ENCODE measurements at regions not wholly inside any gene's neighbourhood (a gene's known extent, or its start where the extent isn't known, plus 50 kb on each side); places are given as distances from the start of the nearest gene placed in this dataset.

DNA sequence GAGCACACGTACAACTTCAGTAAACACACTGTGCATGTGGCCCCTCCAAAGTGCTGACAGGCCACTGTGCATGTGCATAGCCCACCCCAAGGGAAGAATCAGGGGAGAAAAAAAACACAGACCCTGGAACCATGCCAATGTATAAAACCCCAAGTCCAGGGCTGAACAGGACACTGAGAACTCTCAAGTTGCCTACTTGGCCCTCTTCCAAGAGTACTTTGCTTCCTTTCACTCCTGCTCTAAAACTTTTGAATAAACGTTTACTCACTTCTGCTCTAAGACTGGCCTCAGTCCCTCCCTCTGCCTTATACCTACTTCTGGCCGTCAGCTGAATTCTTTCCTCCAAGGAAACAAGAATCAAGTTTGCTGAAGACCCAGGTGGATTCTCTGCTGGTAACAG is 77.7 kb upstream of the NFIB start:
- 49% methylated on average over 2 of the region's 3 CpGs for WGBS (ENCODE audit: insufficient coverage, low coverage, missing lambda C conversion rate)
- no peak overlapping the region for H3K27ac ChIP-seq (ENCODE audit: extremely low read depth, low read depth, low read length)

GRCh38 chr9:14389657-14390056 is 75.7 kb upstream of the NFIB start:
- H3K36me3 ChIP-seq (ENCODE audit: control insufficient read depth, insufficient read depth, low read length), result no peaks in the 10 kb centered on the region
- H3K9me3 ChIP-seq (replicated peaks; ENCODE audit: control insufficient read depth, insufficient read depth, low read depth, low read length), result peaks cover 8% of the 10 kb centered on the region
- H3K27ac ChIP-seq (ENCODE audit: extremely low read depth, low read depth, low read length), result no peak overlapping the region
- BruUV-seq (replicated peaks), result no TSS peak
- ATAC-seq (no peak), DNase-seq (ENCODE audit: extremely low read depth in 1 of 4, low spot score in 3 of 4) (peak in 1 of 4 experiments; percentile 8), FAIRE-seq (no peak)
- 100% methylated on average over 1 of the region's 2 CpGs for WGBS (ENCODE audit: insufficient coverage, low coverage, missing lambda C conversion rate)
- ChIA-PET POLR2A (interaction anchor here (1.0 kb wide), 1 partner anchor 45 kb away, joined by 3 read pairs; no protein-coding TSS in a partner anchor), CTCF (ENCODE audit: low intra/inter-chr PET ratio) (no interaction called here)
- no peak overlapping the region for H2AFZ ChIP-seq (ENCODE audit: low read depth, low read length)
- no peaks in the 10 kb centered on the region for H3K27me3 ChIP-seq (ENCODE audit: control insufficient read depth in 2 of 2, insufficient read depth in 2 of 2, low read length in 2 of 2)
- H3K4me3 ChIP-seq, result no peak overlapping the region
- H4K20me1 ChIP-seq (replicated peaks; ENCODE audit: control insufficient read depth, insufficient read depth, low read length), result no peaks in the 10 kb centered on the region
- H3K79me2 ChIP-seq (ENCODE audit: control insufficient read depth, insufficient read depth, low read length), result no peaks in the 10 kb centered on the region
- TF ChIP-seq ATF7 (IDR thresholded peaks at IDR 0.05), result peak; percentile 58; the same call in 1 of the 2 replicates
- TF ChIP-seq ATF3 (IDR thresholded peaks at IDR 0.05), result peak; percentile 53
- TF ChIP-seq ATF3 (CRISPR knock-in tag; conservative IDR thresholded peaks at IDR 0.05), result no peak
- no peak for TF ChIP-seq BRD4 (IDR thresholded peaks at IDR 0.05)
- no peak for TF ChIP-seq PPARD (CRISPR knock-in tag; IDR thresholded peaks at IDR 0.05)
- TF ChIP-seq NBN (IDR thresholded peaks at IDR 0.05; ENCODE audit: low read depth), result no peak
- TF ChIP-seq NR1H2 (CRISPR knock-in tag; IDR thresholded peaks at IDR 0.05), result no peak
- TF ChIP-seq MITF (IDR thresholded peaks at IDR 0.05), result no peak
- TF ChIP-seq CSDE1 (IDR thresholded peaks at IDR 0.05), result no peak
- H3K4me1 ChIP-seq (replicated peaks in 1 of 2; ENCODE audit: control insufficient read depth in 2 of 2, insufficient read depth in 2 of 2, low read length in 2 of 2), result peaks cover 0 to 15% of the 10 kb centered on the region in 2 experiments; a peak in 2 of 5 replicates
- no peak overlapping the region for H3K9ac ChIP-seq (ENCODE audit: insufficient read depth in 1 of 2, low read depth in 2 of 2, low read length in 2 of 2)
- in situ Hi-C loops (cut with MboI) (no loop called here), intact Hi-C loops (cut with micrococcal nuclease) (no loop called here)
- no peak overlapping the region for H3K4me2 ChIP-seq (ENCODE audit: insufficient read depth, low read length)
- H3K9me1 ChIP-seq (ENCODE audit: control insufficient read depth, insufficient read depth, low read length), result no peaks in the 10 kb centered on the region

More for the DNA sequence above, 77.7 kb upstream of the NFIB start:
- no peak for FAIRE-seq
- POLR2A ChIA-PET, result no interaction called here
- ATAC-seq, result no peak
- Histone ChIP-seq H3K9me3 (replicated peaks; ENCODE audit: control insufficient read depth, insufficient read depth, low read depth, low read length) (peaks cover 10% of the 10 kb centered on the region), H3K27me3 (ENCODE audit: control insufficient read depth in 2 of 2, insufficient read depth in 2 of 2, low read length in 2 of 2) (no peaks in the 10 kb centered on the region), H3K79me2 (ENCODE audit: control insufficient read depth, insufficient read depth, low read length) (no peaks in the 10 kb centered on the region), H3K36me3 (ENCODE audit: control insufficient read depth, insufficient read depth, low read length) (no peaks in the 10 kb centered on the region), H2AFZ (ENCODE audit: low read depth, low read length) (no peak overlapping the region), H3K4me1 (replicated peaks in 1 of 2; ENCODE audit: control insufficient read depth in 2 of 2, insufficient read depth in 2 of 2, low read length in 2 of 2) (peaks cover 7 to 15% of the 10 kb centered on the region in 2 experiments; a peak in 4 of 5 replicates), H4K20me1 (replicated peaks; ENCODE audit: control insufficient read depth, insufficient read depth, low read length) (no peaks in the 10 kb centered on the region), H3K4me3 (no peak overlapping the region), H3K9me1 (ENCODE audit: control insufficient read depth, insufficient read depth, low read length) (no peaks in the 10 kb centered on the region), H3K9ac (ENCODE audit: insufficient read depth in 1 of 2, low read depth in 2 of 2, low read length in 2 of 2) (no peak overlapping the region), H3K4me2 (ENCODE audit: insufficient read depth, low read length) (no peak overlapping the region)
- peak in 1 of 4 experiments; percentile 16 for DNase-seq (ENCODE audit: extremely low read depth in 1 of 4, low spot score in 3 of 4)
- CTCF ChIA-PET (ENCODE audit: low intra/inter-chr PET ratio), result no interaction called here
- TF ChIP-seq CBX3 (IDR thresholded peaks at IDR 0.05; ENCODE audit: borderline replicate concordance in 1 of 2, low read length in 2 of 2) (peak in 1 of 2 experiments; percentile 43; a peak in 1 of 3 replicates), NCOA6 (IDR thresholded peaks at IDR 0.05) (no peak), NFIC (IDR thresholded peaks at IDR 0.05) (peak; percentile 87), EP300 (IDR thresholded peaks at IDR 0.05; ENCODE audit: low read length) (no peak)
- intact Hi-C loops (cut with micrococcal nuclease), result no loop called here
- in situ Hi-C loops (cut with MboI), result no loop called here
- no TSS peak for BruUV-seq (replicated peaks)

Measured in K562 (cell line).